ENCODE measurements at regions not wholly inside any gene's neighbourhood (a gene's known extent, or its start where the extent isn't known, plus 50 kb on each side); places are given as distances from the start of the nearest gene placed in this dataset.

GRCh38 chr7:22561321-22561811, 61.4 kb upstream of the STEAP1B start:
- no peak for DNase-seq

- DNase-seq, result peak; percentile 67
These were observed 60.0 kb upstream of the STEAP1B start for GRCh38 chr7:22559829-22560489.

- DNase-seq, result no peak
These were observed 57.2 kb upstream of the STEAP1B start for GRCh38 chr7:22557167-22557566.

GRCh38 chr7:22555476-22555875, 55.5 kb upstream of the STEAP1B start:
- no peak for DNase-seq

GRCh38 chr7:22554184-22554583, 54.2 kb upstream of the STEAP1B start:
- DNase-seq, result no peak

- DNase-seq, result no peak
These were observed 52.0 kb upstream of the STEAP1B start for GRCh38 chr7:22551768-22552513.

- DNase-seq, result no peak
These were observed 50.6 kb upstream of the STEAP1B start for GRCh38 chr7:22550514-22551030.

- peak; percentile 8 for DNase-seq
These were observed 49.9 kb upstream of the STEAP1B start for GRCh38 chr7:22549667-22550513.
